ENCODE measurements at regions not wholly inside any gene's neighbourhood (a gene's known extent, or its start where the extent isn't known, plus 50 kb on each side); places are given as distances from the start of the nearest gene placed in this dataset.

DNA sequence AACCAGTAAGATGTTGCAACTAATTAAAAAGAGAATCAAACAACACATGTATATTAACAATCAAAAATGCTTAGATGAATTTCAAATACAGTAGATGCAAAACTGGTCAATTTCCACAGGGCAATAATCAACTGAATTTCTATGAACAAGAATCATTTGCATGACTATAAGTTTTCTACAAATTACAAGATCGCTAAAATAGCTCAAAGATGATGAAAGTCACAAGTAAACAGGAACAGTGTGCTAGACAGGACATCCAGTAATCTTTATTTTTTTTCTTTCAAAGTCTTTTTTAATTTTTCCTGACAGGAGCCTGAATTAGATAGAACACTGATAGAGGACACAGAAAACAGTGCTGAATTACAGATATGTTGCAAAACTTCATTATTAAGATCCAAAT, 608.2 kb upstream of the DAB2 start:
- TF ChIP-seq, protein P1, sequence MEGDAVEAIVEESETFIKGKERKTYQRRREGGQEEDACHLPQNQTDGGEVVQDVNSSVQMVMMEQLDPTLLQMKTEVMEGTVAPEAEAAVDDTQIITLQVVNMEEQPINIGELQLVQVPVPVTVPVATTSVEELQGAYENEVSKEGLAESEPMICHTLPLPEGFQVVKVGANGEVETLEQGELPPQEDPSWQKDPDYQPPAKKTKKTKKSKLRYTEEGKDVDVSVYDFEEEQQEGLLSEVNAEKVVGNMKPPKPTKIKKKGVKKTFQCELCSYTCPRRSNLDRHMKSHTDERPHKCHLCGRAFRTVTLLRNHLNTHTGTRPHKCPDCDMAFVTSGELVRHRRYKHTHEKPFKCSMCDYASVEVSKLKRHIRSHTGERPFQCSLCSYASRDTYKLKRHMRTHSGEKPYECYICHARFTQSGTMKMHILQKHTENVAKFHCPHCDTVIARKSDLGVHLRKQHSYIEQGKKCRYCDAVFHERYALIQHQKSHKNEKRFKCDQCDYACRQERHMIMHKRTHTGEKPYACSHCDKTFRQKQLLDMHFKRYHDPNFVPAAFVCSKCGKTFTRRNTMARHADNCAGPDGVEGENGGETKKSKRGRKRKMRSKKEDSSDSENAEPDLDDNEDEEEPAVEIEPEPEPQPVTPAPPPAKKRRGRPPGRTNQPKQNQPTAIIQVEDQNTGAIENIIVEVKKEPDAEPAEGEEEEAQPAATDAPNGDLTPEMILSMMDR (IDR thresholded peaks at IDR 0.05; ENCODE audit: low read depth, low read length) = no peak
- TF ChIP-seq EZH2phosphoT487 (IDR thresholded peaks at IDR 0.05; ENCODE audit: low read depth) = no peak

Measured in OCI-LY3 (cell line).